ENCODE measurements at regions not wholly inside any gene's neighbourhood (a gene's known extent, or its start where the extent isn't known, plus 50 kb on each side); places are given as distances from the start of the nearest gene placed in this dataset.

- no peak overlapping the region for H3K4me3 ChIP-seq (ENCODE audit: low read depth, low read length, poor library complexity, severe bottlenecking)
- DNase-seq (ENCODE audit: low spot score) = no peak
- TF ChIP-seq EZH2 (IDR thresholded peaks at IDR 0.05; ENCODE audit: borderline replicate concordance, low read depth, low read length, poor library complexity, severe bottlenecking) = no peak
- TF ChIP-seq CTCF (conservative IDR thresholded peaks at IDR 0.05; ENCODE audit: low read depth, low read length) = no peak
- no peaks in the 10 kb centered on the region for H3K27me3 ChIP-seq (replicated peaks; ENCODE audit: insufficient read depth, low read depth, low read length, poor library complexity)
- intact Hi-C loops (cut with micrococcal nuclease; ENCODE audit: unreplicated experiment) = no loop called here
- ChIA-PET CTCF (no interaction called here), POLR2A (ENCODE audit: low non-redundant PET) (no interaction called here)
- no peak overlapping the region for H3K27ac ChIP-seq (ENCODE audit: low read depth, low read length, poor library complexity, severe bottlenecking)
- no peaks in the 10 kb centered on the region for H3K9me3 ChIP-seq (ENCODE audit: low read depth, low read length, poor library complexity, severe bottlenecking)
- no peaks in the 10 kb centered on the region for H3K4me1 ChIP-seq (ENCODE audit: insufficient read depth, low read length, poor library complexity, severe bottlenecking)
- H3K36me3 ChIP-seq (ENCODE audit: insufficient read depth, low read length, poor library complexity, severe bottlenecking) = no peaks in the 10 kb centered on the region
- no TSS peak for BruUV-seq (replicated peaks)
Measured at GRCh38 chr5:56309262-56309826, 76.2 kb upstream of the ANKRD55 start.

- H3K36me3 ChIP-seq (ENCODE audit: insufficient read depth, low read length, poor library complexity, severe bottlenecking) = no peaks in the 10 kb centered on the region
- no peaks in the 10 kb centered on the region for H3K27me3 ChIP-seq (replicated peaks; ENCODE audit: insufficient read depth, low read depth, low read length, poor library complexity)
- DNase-seq (ENCODE audit: low spot score) = no peak
- H3K27ac ChIP-seq (ENCODE audit: low read depth, low read length, poor library complexity, severe bottlenecking) = no peak overlapping the region
- BruUV-seq (replicated peaks) = no TSS peak
- ChIA-PET POLR2A (ENCODE audit: low non-redundant PET) (no interaction called here), CTCF (interaction anchor here (0.5 kb wide), 1 partner anchor 79 kb away, joined by 3 read pairs; no protein-coding TSS in a partner anchor)
- intact Hi-C loops (cut with micrococcal nuclease; ENCODE audit: unreplicated experiment) = no loop called here
- H3K4me1 ChIP-seq (ENCODE audit: insufficient read depth, low read length, poor library complexity, severe bottlenecking) = no peaks in the 10 kb centered on the region
- H3K9me3 ChIP-seq (ENCODE audit: low read depth, low read length, poor library complexity, severe bottlenecking) = no peaks in the 10 kb centered on the region
- TF ChIP-seq CTCF (conservative IDR thresholded peaks at IDR 0.05; ENCODE audit: low read depth, low read length) (no peak), EZH2 (IDR thresholded peaks at IDR 0.05; ENCODE audit: borderline replicate concordance, low read depth, low read length, poor library complexity, severe bottlenecking) (no peak)
- H3K4me3 ChIP-seq (ENCODE audit: low read depth, low read length, poor library complexity, severe bottlenecking) = no peak overlapping the region
Measured at GRCh38 chr5:56307714-56308333, 74.7 kb upstream of the ANKRD55 start.

- BruUV-seq (replicated peaks) = no TSS peak
- TF ChIP-seq EZH2 (IDR thresholded peaks at IDR 0.05; ENCODE audit: borderline replicate concordance, low read depth, low read length, poor library complexity, severe bottlenecking) = no peak
- TF ChIP-seq CTCF (conservative IDR thresholded peaks at IDR 0.05; ENCODE audit: low read depth, low read length) = no peak
- no peaks in the 10 kb centered on the region for H3K27me3 ChIP-seq (replicated peaks; ENCODE audit: insufficient read depth, low read depth, low read length, poor library complexity)
- H3K4me1 ChIP-seq (ENCODE audit: insufficient read depth, low read length, poor library complexity, severe bottlenecking) = no peaks in the 10 kb centered on the region
- H3K9me3 ChIP-seq (ENCODE audit: low read depth, low read length, poor library complexity, severe bottlenecking) = no peaks in the 10 kb centered on the region
- H3K4me3 ChIP-seq (ENCODE audit: low read depth, low read length, poor library complexity, severe bottlenecking) = no peak overlapping the region
- CTCF ChIA-PET = no interaction called here
- no peak for DNase-seq (ENCODE audit: low spot score)
- no peaks in the 10 kb centered on the region for H3K36me3 ChIP-seq (ENCODE audit: insufficient read depth, low read length, poor library complexity, severe bottlenecking)
- no peak overlapping the region for H3K27ac ChIP-seq (ENCODE audit: low read depth, low read length, poor library complexity, severe bottlenecking)
- POLR2A ChIA-PET (ENCODE audit: low non-redundant PET) = no interaction called here
- intact Hi-C loops (cut with micrococcal nuclease; ENCODE audit: unreplicated experiment) = no loop called here
Measured at GRCh38 chr5:56306433-56307150, 73.5 kb upstream of the ANKRD55 start.
